ENCODE measurements at regions not wholly inside any gene's neighbourhood (a gene's known extent, or its start where the extent isn't known, plus 50 kb on each side); places are given as distances from the start of the nearest gene placed in this dataset.

DNA sequence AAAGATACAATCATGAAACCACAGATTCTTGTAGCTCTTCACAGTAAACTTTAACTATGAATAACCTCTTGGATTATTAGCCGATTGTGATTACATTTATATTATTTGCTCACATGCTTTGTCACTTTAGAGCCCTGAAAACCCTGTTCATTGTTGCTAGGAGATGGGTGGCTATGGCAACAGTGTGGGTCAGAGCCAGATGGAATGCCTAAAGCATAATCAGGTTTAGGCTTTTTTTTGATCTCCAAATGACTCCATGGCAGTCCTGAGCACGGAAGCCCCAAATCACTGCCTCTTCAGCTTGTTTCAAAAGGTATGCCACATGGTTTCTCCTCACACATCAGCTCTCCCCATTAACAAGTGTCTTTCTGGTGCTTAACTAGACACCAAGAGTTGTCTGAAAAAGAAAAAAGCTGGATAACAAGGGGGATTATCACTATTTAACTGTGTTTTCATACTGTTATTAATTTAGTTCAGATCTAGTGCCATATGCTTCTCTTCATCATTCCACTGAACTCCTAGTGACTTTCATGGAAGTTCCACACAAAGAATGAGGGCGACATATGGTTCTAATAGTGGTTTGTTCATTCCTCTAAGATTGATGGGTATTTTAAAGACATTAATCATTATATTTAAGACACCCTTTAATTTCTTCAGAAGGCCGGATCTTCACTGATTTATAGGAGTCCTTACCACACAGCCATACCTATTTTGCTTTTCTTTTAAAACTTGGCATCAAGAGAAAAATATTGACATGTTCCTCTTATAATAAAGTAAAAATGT is 88.8 kb upstream of the PAM start:
- FAIRE-seq (no peak), DNase-seq (ENCODE audit: low read depth, low spot score) (no peak)
- no peaks in the 10 kb centered on the region for H3K36me3 ChIP-seq (ENCODE audit: control insufficient read depth in 2 of 2, extremely low read depth in 1 of 2, insufficient read depth in 2 of 2, low read length in 2 of 2)
- TF ChIP-seq EZH2 (IDR thresholded peaks at IDR 0.05; ENCODE audit: low read length) (no peak), CTCF (optimal IDR thresholded peaks at IDR 0.05 in 1 of 3, IDR thresholded peaks at IDR 0.05 in 1 of 3, conservative IDR thresholded peaks at IDR 0.05 in 1 of 3; ENCODE audit: extremely low read depth in 1 of 3, insufficient read depth in 2 of 3, low read length in 3 of 3) (no peak)
- H3K27ac ChIP-seq (ENCODE audit: control insufficient read depth, insufficient read depth, low read length) = no peak overlapping the region
- H3K4me2 ChIP-seq (ENCODE audit: control insufficient read depth, extremely low read depth, insufficient read depth, low read depth, low read length) = no peak overlapping the region
- peaks cover 7% of the 10 kb centered on the region for H3K4me1 ChIP-seq (ENCODE audit: control insufficient read depth, extremely low read depth, insufficient read depth, low read length)
- no peaks in the 10 kb centered on the region for H3K9me1 ChIP-seq (ENCODE audit: control insufficient read depth, extremely low read depth, insufficient read depth, low read length)
- no peaks in the 10 kb centered on the region for H3K9me3 ChIP-seq (ENCODE audit: control insufficient read depth, low read depth, low read length)
- dilution Hi-C loops (cut with MboI; ENCODE audit: extremely low pct_ligation_motif_present, low sequenced_read_pairs) = no loop called here
- no peak overlapping the region for H3K4me3 ChIP-seq (ENCODE audit: control insufficient read depth in 2 of 3, extremely low read depth in 1 of 3, insufficient read depth in 2 of 3, low read depth in 1 of 3, low read length in 3 of 3)
- no peaks in the 10 kb centered on the region for H3K79me2 ChIP-seq (ENCODE audit: control insufficient read depth, insufficient read depth, low read length)
- H2AFZ ChIP-seq (ENCODE audit: control insufficient read depth, low read length) = no peak overlapping the region
- no peaks in the 10 kb centered on the region for H3K27me3 ChIP-seq (ENCODE audit: control insufficient read depth, extremely low read depth, insufficient read depth, low read length)
- no peak overlapping the region for H3K9ac ChIP-seq (ENCODE audit: control insufficient read depth, extremely low read depth, insufficient read depth, low read length)
- H4K20me1 ChIP-seq (ENCODE audit: control insufficient read depth, extremely low read depth, insufficient read depth, low read length) = no peaks in the 10 kb centered on the region

DNA sequence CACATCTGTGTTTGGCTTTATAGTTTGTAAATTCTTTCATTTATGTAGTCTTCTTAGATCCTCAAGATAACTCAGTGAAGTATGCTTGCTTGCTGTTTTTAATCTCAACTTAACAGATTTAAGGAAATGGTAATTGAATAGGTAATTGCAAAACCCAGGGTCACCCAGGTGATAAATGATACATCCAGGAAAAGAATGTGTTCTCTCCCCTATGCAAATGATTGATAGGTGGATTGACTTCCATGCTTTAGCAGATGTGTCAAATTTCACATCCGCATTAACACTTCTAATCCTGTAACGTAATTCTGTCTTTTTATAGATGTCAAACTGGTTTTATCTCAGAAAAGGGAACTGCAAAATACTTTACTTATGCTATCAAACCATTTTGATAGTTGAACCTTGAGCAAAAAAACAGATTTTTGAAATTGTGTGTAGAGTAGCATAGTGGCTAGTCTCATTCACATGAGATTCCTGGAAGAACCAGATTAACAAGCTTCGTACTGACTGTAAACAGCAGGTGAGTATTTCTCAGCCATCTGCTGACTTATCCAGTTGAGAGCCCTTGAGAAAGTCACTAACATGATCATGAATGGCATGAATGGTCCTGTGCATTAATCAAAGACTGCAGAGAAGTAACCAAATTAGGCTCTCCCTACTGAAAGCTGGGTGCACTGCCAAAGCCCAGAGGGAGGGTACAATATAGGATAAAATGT is 86.7 kb upstream of the PAM start:
- FAIRE-seq (no peak), DNase-seq (ENCODE audit: low read depth, low spot score) (no peak)
- no peak for TF ChIP-seq CTCF (optimal IDR thresholded peaks at IDR 0.05 in 1 of 3, IDR thresholded peaks at IDR 0.05 in 1 of 3, conservative IDR thresholded peaks at IDR 0.05 in 1 of 3; ENCODE audit: extremely low read depth in 1 of 3, insufficient read depth in 2 of 3, low read length in 3 of 3)
- TF ChIP-seq EZH2 (IDR thresholded peaks at IDR 0.05; ENCODE audit: low read length) = no peak
- Histone ChIP-seq H3K4me2 (ENCODE audit: control insufficient read depth, extremely low read depth, insufficient read depth, low read depth, low read length) (no peak overlapping the region), H3K27me3 (ENCODE audit: control insufficient read depth, extremely low read depth, insufficient read depth, low read length) (no peaks in the 10 kb centered on the region), H3K36me3 (ENCODE audit: control insufficient read depth in 2 of 2, extremely low read depth in 1 of 2, insufficient read depth in 2 of 2, low read length in 2 of 2) (no peaks in the 10 kb centered on the region), H3K4me1 (ENCODE audit: control insufficient read depth, extremely low read depth, insufficient read depth, low read length) (peaks cover 7% of the 10 kb centered on the region), H3K4me3 (ENCODE audit: control insufficient read depth in 2 of 3, extremely low read depth in 1 of 3, insufficient read depth in 2 of 3, low read depth in 1 of 3, low read length in 3 of 3) (no peak overlapping the region), H3K27ac (ENCODE audit: control insufficient read depth, insufficient read depth, low read length) (no peak overlapping the region), H3K9me3 (ENCODE audit: control insufficient read depth, low read depth, low read length) (no peaks in the 10 kb centered on the region), H3K9ac (ENCODE audit: control insufficient read depth, extremely low read depth, insufficient read depth, low read length) (no peak overlapping the region), H3K79me2 (ENCODE audit: control insufficient read depth, insufficient read depth, low read length) (no peaks in the 10 kb centered on the region), H3K9me1 (ENCODE audit: control insufficient read depth, extremely low read depth, insufficient read depth, low read length) (no peaks in the 10 kb centered on the region), H2AFZ (ENCODE audit: control insufficient read depth, low read length) (no peak overlapping the region), H4K20me1 (ENCODE audit: control insufficient read depth, extremely low read depth, insufficient read depth, low read length) (no peaks in the 10 kb centered on the region)
- dilution Hi-C loops (cut with MboI; ENCODE audit: extremely low pct_ligation_motif_present, low sequenced_read_pairs) = no loop called here
